SK-N-SH treated with all-trans-retinoic acid at 6 μM for 48 hours (cell line): ENCODE measurements at regions not wholly inside any gene's neighbourhood (a gene's known extent, or its start where the extent isn't known, plus 50 kb on each side); places are given as distances from the start of the nearest gene placed in this dataset.

ENCODE experiments used
- ATAC-seq: fragments of 200-7000 bp; cut with Tn5 transposase; 3 replicates; pipeline ENCODE4 v1.9.1; 2020; ENCODE audit warnings: mild to moderate bottlenecking, moderate library complexity
- CSDC2 ChIP-seq: fragments of 250-450 bp; sonication (Bioruptor Pico); IDR thresholded peaks from 2 replicates; pipeline ENCODE4 v1.5.0; 2020; ENCODE audit warnings: mild to moderate bottlenecking, moderate library complexity
- GLIS3 ChIP-seq: fragments of 250-450 bp; sonication (Bioruptor Pico); IDR thresholded peaks from 2 replicates; pipeline ENCODE4 v1.5.0; 2020; ENCODE audit warnings: mild to moderate bottlenecking, moderate library complexity
- ISL1 ChIP-seq: fragments of 250-450 bp; sonication (Bioruptor Pico); IDR thresholded peaks from 2 replicates; pipeline ENCODE4 v2.1.2; 2022; ENCODE audit warnings: mild to moderate bottlenecking, moderate library complexity
- OSR1 ChIP-seq: fragments of 250-450 bp; sonication (Bioruptor Pico); IDR thresholded peaks from 2 replicates; pipeline ENCODE4 v1.8.0; 2022; ENCODE audit warnings: moderate library complexity, mild to moderate bottlenecking, inconsistent platforms
- RARB ChIP-seq: fragments of 250-450 bp; sonication (Bioruptor Pico); IDR thresholded peaks from 2 replicates; pipeline ENCODE4 v1.8.0; 2021; ENCODE audit warnings: mild to moderate bottlenecking, moderate library complexity
- SNAI2 ChIP-seq: fragments of 250-450 bp; sonication (Bioruptor Pico); IDR thresholded peaks from 2 replicates; pipeline ENCODE4 v1.5.0; 2020; ENCODE audit warnings: mild to moderate bottlenecking, moderate library complexity
- TCF4 ChIP-seq: fragments of 250-450 bp; sonication (Bioruptor Pico); IDR thresholded peaks from 2 replicates; pipeline ENCODE4 v1.8.0; 2021; ENCODE audit warnings: mild to moderate bottlenecking, moderate library complexity, borderline replicate concordance
- TOX ChIP-seq: fragments of 250-450 bp; sonication (Bioruptor Pico); IDR thresholded peaks from 2 replicates; pipeline ENCODE4 v1.8.0; 2021; ENCODE audit warnings: mild to moderate bottlenecking, moderate library complexity, borderline replicate concordance
- ZC3H10 ChIP-seq: fragments of 250-450 bp; sonication (Bioruptor Pico); IDR thresholded peaks from 2 replicates; pipeline ENCODE4 v1.5.1; 2021; ENCODE audit warnings: mild to moderate bottlenecking, moderate library complexity
- ZFP3 ChIP-seq: fragments of 250-450 bp; sonication (Bioruptor Pico); IDR thresholded peaks from 2 replicates; pipeline ENCODE4 v1.5.0; 2020; ENCODE audit warnings: mild to moderate bottlenecking, moderate library complexity
- ZFP30 ChIP-seq: fragments of 450-650 bp; formaldehyde crosslinking; IDR thresholded peaks from 2 replicates; pipeline ENCODE4 v1.5.0; 2022; ENCODE audit warnings: mild to moderate bottlenecking, moderate library complexity
- ZNF565 ChIP-seq: fragments of 450-650 bp; formaldehyde crosslinking; conservative IDR thresholded peaks from 2 replicates; pipeline ENCODE4 v1.5.0; 2020; ENCODE audit warnings: low read depth, mild to moderate bottlenecking, moderate library complexity
- ZNF70 ChIP-seq: fragments of 450-650 bp; formaldehyde crosslinking; IDR thresholded peaks from 2 replicates; pipeline ENCODE4 v1.5.0; 2020; ENCODE audit warnings: mild to moderate bottlenecking, moderate library complexity
- ZNF8 ChIP-seq: fragments of 450-650 bp; formaldehyde crosslinking; IDR thresholded peaks from 2 replicates; pipeline ENCODE4 v1.5.0; 2020; ENCODE audit warnings: mild to moderate bottlenecking, moderate library complexity
- TF ChIP-seq, protein P1 (sequence below): fragments of 250-450 bp; sonication (Bioruptor Pico); IDR thresholded peaks from 2 replicates; pipeline ENCODE4 v1.5.1; 2021; ENCODE audit warnings: mild to moderate bottlenecking, moderate library complexity
- TF ChIP-seq, protein P2 (sequence below): fragments of 250-450 bp; sonication (Bioruptor Pico); IDR thresholded peaks from 2 replicates; pipeline ENCODE4 v1.5.0; 2020; ENCODE audit warnings: mild to moderate bottlenecking, moderate library complexity
- TF ChIP-seq, protein P3 (sequence below): fragments of 250-450 bp; sonication (Bioruptor Pico); IDR thresholded peaks from 2 replicates; pipeline ENCODE4 v1.8.0; 2021; ENCODE audit warnings: low read depth, mild to moderate bottlenecking, moderate library complexity, borderline replicate concordance
- TF ChIP-seq, protein P4 (sequence below): fragments of 250-450 bp; sonication (Bioruptor Pico); IDR thresholded peaks from 2 replicates; pipeline ENCODE4 v1.5.1; 2020; ENCODE audit warnings: low read depth, mild to moderate bottlenecking, moderate library complexity
- TF ChIP-seq, protein P5 (sequence below): fragments of 250-450 bp; sonication (Bioruptor Pico); IDR thresholded peaks from 2 replicates; pipeline ENCODE4 v1.8.0; 2020; ENCODE audit warnings: mild to moderate bottlenecking, moderate library complexity, borderline replicate concordance

DNA sequence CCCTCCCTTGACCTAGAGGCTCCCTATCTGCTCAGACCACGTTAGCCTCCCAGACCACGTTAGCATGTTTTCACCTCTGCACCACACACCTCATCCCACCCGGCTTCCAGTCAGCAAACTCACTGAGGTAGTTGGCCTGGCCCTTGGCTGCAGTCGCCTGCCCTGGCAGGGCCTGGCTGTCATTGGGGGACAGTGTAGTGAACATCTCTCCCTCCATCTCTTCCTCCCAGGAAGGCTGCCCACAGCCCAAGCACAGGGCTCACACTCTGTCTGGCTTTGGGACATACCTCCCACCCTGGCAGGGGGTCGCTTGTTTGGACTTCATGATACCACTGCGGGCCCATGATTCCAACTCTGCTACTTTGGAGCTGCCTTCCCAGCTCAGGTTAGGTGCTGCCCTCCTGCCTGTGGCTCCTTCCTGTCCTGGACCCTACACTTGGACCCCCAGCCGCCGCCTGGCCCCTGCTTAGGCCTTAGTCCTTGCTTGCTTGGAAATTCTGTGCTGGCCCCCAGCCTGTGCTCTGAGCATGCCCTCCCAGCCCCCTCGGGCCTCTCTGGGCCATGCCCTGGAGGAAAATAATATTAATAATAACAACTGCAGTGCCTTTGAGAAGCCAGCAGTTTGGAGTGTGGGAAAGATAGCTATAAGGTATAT is 167.7 kb downstream of the COPRS start:
- TF ChIP-seq CSDC2 (CRISPR knock-in tag) (no peak), TOX (no peak), ZNF8 (CRISPR knock-in tag) (no peak), ZC3H10 (CRISPR knock-in tag) (no peak), ZFP3 (CRISPR knock-in tag) (no peak)
- TF ChIP-seq, protein P1, sequence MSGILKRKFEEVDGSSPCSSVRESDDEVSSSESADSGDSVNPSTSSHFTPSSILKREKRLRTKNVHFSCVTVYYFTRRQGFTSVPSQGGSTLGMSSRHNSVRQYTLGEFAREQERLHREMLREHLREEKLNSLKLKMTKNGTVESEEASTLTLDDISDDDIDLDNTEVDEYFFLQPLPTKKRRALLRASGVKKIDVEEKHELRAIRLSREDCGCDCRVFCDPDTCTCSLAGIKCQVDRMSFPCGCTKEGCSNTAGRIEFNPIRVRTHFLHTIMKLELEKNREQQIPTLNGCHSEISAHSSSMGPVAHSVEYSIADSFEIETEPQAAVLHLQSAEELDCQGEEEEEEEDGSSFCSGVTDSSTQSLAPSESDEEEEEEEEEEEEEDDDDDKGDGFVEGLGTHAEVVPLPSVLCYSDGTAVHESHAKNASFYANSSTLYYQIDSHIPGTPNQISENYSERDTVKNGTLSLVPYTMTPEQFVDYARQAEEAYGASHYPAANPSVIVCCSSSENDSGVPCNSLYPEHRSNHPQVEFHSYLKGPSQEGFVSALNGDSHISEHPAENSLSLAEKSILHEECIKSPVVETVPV (CRISPR knock-in tag), result no peak
- TF ChIP-seq, protein P2, sequence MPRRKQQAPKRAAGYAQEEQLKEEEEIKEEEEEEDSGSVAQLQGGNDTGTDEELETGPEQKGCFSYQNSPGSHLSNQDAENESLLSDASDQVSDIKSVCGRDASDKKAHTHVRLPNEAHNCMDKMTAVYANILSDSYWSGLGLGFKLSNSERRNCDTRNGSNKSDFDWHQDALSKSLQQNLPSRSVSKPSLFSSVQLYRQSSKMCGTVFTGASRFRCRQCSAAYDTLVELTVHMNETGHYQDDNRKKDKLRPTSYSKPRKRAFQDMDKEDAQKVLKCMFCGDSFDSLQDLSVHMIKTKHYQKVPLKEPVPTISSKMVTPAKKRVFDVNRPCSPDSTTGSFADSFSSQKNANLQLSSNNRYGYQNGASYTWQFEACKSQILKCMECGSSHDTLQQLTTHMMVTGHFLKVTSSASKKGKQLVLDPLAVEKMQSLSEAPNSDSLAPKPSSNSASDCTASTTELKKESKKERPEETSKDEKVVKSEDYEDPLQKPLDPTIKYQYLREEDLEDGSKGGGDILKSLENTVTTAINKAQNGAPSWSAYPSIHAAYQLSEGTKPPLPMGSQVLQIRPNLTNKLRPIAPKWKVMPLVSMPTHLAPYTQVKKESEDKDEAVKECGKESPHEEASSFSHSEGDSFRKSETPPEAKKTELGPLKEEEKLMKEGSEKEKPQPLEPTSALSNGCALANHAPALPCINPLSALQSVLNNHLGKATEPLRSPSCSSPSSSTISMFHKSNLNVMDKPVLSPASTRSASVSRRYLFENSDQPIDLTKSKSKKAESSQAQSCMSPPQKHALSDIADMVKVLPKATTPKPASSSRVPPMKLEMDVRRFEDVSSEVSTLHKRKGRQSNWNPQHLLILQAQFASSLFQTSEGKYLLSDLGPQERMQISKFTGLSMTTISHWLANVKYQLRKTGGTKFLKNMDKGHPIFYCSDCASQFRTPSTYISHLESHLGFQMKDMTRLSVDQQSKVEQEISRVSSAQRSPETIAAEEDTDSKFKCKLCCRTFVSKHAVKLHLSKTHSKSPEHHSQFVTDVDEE, result no peak
- TF ChIP-seq, protein P3, sequence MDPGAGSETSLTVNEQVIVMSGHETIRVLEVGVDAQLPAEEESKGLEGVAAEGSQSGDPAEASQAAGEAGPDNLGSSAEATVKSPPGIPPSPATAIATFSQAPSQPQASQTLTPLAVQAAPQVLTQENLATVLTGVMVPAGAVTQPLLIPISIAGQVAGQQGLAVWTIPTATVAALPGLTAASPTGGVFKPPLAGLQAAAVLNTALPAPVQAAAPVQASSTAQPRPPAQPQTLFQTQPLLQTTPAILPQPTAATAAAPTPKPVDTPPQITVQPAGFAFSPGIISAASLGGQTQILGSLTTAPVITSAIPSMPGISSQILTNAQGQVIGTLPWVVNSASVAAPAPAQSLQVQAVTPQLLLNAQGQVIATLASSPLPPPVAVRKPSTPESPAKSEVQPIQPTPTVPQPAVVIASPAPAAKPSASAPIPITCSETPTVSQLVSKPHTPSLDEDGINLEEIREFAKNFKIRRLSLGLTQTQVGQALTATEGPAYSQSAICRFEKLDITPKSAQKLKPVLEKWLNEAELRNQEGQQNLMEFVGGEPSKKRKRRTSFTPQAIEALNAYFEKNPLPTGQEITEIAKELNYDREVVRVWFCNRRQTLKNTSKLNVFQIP (CRISPR knock-in tag), result no peak
- TF ChIP-seq, all 23 proteins: peak for 0
- ATAC-seq, result no peak

DNA sequence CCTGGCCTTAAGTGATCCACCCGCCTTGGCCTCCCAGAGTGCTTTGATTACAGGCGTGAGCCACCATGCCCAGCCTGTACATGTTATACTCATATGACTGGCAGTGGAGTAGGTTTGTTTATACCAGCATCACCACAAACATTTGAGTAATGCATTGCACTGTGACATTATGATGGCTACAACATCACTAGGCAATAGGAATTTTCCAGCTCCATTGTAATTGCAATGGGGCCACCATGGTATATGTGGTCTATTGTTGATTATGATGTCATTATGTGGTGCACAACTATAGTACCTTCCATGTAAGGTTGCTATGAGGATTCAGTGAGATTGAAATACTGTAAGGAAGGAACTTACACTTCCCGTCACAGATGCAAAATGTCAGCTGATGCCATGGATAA is 168.9 kb downstream of the COPRS start:
- ATAC-seq, result no peak
- TF ChIP-seq, protein P3 (CRISPR knock-in tag), result no peak
- TF ChIP-seq ZNF70, result no peak
- TF ChIP-seq ZFP3 (CRISPR knock-in tag), result no peak
- TF ChIP-seq ZNF8 (CRISPR knock-in tag), result no peak
- TF ChIP-seq, protein P1 (CRISPR knock-in tag), result no peak
- TF ChIP-seq, protein P2, result no peak
- TF ChIP-seq SNAI2 (CRISPR knock-in tag), result no peak
- TF ChIP-seq ISL1, result no peak
- TF ChIP-seq OSR1 (CRISPR knock-in tag), result no peak
- TF ChIP-seq RARB (CRISPR knock-in tag), result no peak
- TF ChIP-seq TCF4, result no peak
- TF ChIP-seq, protein P4, sequence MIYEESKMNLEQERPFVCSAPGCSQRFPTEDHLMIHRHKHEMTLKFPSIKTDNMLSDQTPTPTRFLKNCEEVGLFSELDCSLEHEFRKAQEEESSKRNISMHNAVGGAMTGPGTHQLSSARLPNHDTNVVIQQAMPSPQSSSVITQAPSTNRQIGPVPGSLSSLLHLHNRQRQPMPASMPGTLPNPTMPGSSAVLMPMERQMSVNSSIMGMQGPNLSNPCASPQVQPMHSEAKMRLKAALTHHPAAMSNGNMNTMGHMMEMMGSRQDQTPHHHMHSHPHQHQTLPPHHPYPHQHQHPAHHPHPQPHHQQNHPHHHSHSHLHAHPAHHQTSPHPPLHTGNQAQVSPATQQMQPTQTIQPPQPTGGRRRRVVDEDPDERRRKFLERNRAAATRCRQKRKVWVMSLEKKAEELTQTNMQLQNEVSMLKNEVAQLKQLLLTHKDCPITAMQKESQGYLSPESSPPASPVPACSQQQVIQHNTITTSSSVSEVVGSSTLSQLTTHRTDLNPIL (CRISPR knock-in tag), result no peak
- TF ChIP-seq, protein P5, sequence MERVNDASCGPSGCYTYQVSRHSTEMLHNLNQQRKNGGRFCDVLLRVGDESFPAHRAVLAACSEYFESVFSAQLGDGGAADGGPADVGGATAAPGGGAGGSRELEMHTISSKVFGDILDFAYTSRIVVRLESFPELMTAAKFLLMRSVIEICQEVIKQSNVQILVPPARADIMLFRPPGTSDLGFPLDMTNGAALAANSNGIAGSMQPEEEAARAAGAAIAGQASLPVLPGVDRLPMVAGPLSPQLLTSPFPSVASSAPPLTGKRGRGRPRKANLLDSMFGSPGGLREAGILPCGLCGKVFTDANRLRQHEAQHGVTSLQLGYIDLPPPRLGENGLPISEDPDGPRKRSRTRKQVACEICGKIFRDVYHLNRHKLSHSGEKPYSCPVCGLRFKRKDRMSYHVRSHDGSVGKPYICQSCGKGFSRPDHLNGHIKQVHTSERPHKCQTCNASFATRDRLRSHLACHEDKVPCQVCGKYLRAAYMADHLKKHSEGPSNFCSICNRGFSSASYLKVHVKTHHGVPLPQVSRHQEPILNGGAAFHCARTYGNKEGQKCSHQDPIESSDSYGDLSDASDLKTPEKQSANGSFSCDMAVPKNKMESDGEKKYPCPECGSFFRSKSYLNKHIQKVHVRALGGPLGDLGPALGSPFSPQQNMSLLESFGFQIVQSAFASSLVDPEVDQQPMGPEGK (CRISPR knock-in tag), result no peak
- TF ChIP-seq GLIS3, result no peak
- TF ChIP-seq TOX, result no peak
- TF ChIP-seq ZNF565 (CRISPR knock-in tag), result no peak
- TF ChIP-seq ZFP30, result no peak
- no peak for TF ChIP-seq ZC3H10 (CRISPR knock-in tag)
- TF ChIP-seq, all 23 proteins: peak for 0
